HG03439 (cell line): ENCODE measurements at regions not wholly inside any gene's neighbourhood (a gene's known extent, or its start where the extent isn't known, plus 50 kb on each side); places are given as distances from the start of the nearest gene placed in this dataset.

Experiments
- ATAC-seq: cut with Tn5 transposase; IDR thresholded peaks from one replicate; pipeline ENCODE4 v1.9.1; 2021; ENCODE audit warnings: mild to moderate bottlenecking, moderate library complexity; ENCODE audit not compliant: unreplicated experiment

DNA sequence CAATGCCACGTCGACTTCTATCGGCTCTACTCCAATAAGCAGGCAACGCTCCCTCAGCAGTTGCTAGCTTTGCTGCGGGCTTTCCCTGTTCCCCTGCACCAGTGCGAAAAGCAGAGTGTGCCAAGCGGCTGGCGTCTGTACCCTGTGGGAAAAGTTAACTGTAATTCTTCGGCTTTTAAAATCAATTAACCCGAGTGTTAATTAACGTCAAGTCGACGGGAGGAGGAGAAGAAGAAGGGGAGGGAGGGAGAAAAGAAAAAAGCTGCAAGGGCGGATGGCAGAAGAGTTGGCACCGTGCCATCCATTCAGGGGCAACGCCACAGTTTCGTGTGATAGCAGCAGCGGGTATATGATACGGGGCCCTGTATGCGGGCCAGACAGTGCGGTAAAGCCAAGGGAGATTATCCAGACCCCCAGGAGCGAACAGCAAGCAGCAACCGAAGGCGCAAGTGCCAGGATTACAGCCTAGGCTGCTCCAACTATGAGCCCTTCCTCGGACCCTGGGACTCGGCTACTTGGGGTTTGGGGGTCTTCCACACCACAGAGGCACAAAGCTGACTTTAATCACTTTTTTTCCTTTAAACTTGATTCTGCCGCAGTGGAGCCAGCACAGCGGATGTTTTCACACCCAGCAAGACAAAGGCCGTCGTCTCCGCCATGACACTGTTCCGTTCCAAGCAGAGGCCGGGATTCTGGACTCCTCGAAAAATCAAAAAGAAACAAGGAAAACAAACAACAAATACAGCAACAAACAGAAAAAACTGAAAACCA lies 253.8 kb upstream of the PMFBP1 start:
- ATAC-seq = no peak

DNA sequence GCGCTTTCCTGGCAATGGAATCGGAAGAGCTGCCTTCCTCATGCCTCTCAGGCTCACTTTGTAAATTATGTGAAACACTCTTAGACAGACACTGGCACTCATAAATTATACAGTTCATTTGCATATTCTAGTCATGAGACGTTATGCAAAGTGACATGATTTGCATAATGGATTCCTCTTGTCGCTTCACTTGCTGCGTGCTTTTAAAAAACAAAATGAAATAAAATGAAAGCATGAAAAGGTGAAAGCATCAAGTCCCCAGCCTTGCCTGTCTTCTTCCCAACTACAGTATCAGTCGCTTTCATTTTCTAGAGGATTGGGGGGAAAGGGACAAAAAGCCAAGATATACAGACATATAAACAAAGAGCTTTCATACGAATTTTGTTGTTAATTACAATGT lies 252.8 kb upstream of the PMFBP1 start:
- ATAC-seq = no peak

DNA sequence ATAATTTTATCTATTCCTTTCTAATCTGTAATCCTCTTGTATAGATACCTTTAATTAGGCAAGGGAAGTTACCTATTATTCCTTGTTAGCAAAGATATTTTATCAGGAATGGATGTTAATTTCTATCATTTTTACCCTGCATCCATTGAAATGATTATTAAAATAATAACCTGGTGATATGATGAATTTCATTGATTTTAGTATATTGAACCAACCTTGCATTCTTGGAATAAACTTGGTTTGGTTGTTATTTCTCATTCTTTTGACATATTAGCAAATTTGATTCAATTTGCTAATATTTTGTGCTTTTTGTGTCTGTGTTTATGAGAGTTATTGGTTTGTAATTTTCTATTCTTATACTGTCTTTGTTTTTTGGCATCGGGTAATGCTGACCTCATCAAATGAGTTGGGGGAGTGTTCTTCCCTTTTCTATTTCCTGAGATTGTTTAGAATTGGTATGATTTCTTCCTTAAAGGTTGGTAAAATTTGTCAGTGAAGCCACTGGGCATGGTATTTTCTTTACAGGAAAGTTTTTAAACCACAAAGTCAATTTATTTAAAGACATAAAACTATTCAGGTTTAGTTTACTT lies 250.4 kb upstream of the PMFBP1 start:
- no peak for ATAC-seq

DNA sequence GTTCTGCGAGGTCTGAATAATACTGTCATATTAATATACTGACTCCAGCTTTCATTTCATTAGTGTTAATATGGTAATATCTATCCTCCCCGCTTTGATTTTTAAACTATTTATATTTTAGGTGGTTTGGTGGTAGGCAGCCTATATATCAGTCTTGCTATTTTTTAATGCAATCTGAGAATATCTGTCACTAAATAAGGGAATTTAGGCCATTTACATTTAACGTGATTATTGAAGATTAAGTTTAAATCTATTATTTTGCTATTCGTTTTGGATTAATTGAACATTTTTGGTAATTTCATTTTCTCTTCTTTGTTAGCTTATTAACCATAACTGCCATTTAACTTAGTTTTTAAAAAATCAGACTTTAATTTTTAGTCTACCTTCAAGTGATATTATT lies 247.7 kb upstream of the PMFBP1 start:
- no peak for ATAC-seq

DNA sequence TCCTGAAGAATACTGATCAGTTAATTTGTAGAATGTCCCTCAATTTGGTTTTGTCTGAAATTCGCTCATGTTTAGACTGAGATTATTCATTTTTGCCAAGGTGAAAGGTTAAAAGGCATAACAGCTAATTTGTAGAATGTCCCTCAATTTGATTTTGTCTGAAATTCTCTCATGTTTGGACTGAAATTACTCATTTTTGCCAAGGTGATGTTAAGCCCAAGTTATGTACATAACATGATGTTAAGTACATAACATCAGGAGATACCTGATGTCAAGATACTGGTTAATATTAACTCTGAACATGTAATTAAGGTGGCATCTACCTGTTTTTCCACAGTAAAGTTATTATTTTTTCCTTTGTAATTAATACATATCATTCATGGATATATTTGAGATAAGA lies 243.4 kb upstream of the PMFBP1 start:
- ATAC-seq = no peak

DNA sequence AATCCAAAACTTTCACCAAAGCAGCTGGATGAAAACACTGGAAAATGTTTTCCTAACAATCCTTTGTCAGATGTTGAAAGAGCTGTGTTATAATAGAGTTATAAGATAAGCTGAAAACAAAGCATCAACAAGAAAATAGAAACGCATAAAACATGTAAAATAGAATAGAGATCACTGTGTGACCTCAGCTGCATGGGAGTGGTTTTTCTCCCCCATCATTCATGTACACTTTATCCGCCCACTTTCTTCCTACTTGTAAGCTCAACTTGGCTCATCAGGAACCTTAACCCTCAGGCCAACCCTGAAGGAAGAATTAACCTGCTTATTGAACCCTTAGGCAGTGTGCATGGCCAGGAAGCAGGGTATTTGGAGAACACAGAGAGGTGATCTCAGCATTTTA lies 238.5 kb upstream of the PMFBP1 start:
- ATAC-seq = no peak

DNA sequence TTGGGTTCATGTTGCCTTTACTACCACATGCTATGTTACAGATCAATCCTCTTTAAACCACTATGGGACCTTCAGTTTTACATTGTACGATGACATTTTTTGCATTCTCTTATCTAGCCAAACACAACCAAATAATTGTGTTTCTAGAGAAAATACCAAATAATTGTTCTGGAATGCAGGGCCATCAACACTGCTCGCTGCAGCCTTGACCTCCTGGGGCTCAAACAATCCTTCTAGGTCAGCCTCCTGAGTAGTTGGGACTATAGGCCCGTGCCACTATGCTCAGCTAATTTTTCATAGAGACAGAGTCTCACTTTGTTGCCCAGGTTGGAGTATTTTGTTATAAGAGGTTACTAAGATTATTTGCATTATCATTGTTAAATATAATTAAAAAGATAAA lies 237.5 kb upstream of the PMFBP1 start:
- no peak for ATAC-seq

DNA sequence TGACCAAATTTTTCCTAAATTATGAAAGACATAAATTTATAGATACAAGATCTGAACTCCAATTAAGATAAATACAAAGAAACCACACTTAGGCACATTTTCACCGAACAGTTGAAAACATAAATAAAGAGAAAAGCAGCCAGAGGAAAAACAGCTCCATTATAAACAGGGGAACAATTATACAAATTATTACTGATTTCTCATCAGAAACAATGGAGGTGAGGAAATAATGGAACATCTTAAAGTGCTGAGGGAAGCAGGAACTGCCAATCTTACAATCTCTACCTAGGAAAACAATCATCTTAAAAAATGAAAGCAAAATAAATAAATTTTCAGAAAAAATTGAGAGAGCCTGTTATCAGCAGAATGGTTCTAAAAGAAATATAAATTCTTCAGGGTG lies 234.4 kb upstream of the PMFBP1 start:
- ATAC-seq = no peak

DNA sequence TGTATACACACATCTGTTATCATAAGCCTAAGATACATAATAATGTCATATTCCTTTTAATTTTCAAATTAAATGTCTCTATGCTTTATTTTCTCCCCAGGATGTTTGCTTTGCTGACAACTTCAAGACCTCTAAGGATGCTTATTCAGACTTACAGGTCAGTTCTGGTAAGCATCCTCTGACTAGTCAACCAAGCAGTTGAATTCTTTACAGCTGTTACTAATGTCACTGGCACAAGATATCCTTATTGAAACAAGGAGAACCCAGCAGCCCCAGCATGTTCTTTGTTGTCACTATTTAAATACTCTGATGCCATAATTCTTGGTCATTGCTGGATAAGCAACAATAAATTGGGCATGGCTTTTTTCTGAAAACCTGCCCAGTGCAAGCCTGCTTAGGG lies 232.3 kb upstream of the PMFBP1 start:
- no peak for ATAC-seq

DNA sequence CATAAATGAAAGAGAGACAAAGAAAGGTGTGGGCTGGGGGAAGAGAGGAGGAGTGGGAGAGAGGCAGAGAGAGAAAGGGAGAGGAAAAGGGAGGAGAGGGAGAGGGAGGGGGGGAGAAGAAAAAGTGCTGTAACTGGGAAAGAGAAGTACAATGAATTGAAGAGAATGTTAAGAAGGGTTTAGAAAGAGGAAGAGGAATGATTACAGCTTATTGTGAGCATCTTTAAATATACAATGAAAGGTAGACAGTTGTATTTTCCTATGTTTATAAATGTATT lies 229.1 kb upstream of the PMFBP1 start:
- ATAC-seq = no peak

DNA sequence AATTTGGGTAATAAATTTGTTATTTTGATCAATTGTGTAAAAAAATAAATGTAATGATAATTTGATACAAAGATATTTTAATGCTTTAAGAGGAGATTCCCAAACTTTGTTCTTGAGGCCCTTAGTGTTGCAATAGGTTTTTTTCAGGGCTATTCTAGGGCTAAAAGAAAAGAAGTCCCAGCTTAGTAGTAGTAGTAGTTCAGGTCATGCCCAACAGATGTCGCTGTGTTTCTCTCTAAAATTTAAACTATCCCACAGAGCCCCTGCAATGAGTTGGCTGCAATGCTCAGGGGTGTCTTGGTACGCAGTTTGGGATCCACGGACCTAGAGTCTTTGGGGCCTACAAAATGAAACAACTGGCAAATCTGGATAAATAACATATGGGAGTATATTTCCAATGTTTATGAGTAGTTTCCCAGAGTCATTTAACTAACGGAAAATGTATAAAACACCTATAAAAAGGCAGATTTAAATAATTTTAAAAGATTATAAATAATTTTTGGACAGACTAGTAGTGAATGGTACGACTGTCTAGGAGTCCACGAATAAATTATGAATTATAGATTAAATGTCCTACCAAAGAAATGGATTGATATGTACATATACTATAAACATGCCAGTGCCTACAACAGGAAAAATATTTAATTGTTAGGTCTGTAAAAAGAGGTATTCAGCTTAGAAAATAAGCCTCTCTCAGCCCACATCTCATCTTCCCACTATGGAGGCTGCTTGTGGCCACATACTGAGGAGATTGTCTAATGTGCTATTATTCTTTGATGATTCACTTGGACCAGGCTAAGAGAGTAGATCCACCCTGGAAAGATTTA lies 228.5 kb upstream of the PMFBP1 start:
- no peak for ATAC-seq

DNA sequence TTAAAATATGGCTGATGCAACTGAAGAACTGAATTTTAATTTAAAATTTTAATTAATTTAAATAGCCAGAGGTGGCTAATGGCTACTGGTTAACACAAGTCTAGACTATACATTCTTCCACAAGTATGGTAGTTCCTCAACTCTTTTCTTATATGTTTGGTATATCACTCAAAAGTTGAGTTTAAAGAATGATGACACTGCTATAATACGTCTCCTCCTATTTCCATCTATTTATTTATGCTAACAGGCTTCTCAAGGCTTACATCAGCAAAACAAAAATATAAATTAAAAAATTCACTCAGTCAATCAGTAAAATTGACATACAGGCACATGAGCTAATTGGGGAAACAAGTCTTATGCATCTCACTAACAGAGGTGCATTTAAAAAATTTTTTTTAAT lies 227.9 kb upstream of the PMFBP1 start:
- no peak for ATAC-seq

DNA sequence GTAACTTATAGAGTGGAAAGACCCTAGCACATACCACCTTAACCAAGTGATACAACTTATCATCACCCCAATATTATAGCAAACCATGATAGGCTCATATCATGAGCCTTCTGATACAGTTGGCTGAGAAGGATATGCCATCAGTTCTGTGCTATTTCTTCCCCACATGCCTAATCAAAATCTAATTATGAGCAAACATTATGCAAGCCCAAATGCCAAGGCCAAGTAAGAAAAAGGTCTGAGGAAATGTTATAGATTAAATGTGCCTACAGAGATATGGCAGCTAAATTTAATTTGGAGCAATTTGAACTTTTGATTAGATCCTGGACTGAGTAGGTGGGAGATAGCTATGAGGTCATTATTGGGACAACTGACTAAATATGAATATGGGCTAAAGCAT lies 225.9 kb upstream of the PMFBP1 start:
- ATAC-seq = no peak

DNA sequence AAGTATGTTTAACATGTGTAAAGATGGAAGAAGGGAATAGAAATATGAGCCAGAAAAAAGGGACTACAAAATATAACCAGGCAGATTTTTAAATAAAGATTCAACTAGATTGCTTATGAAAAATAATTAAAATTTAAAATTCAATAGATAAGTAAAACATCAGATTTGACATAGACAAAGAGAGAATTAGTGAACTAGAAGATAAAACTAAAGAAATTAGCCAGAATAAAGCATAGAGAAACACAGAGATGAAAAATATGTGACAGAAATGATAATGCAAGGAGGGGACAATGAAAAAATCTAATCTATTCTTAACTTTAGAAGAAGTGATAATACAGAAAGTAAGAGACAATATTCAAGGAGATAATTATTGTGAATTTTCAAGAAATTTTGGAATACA lies 222.6 kb upstream of the PMFBP1 start:
- no peak for ATAC-seq

DNA sequence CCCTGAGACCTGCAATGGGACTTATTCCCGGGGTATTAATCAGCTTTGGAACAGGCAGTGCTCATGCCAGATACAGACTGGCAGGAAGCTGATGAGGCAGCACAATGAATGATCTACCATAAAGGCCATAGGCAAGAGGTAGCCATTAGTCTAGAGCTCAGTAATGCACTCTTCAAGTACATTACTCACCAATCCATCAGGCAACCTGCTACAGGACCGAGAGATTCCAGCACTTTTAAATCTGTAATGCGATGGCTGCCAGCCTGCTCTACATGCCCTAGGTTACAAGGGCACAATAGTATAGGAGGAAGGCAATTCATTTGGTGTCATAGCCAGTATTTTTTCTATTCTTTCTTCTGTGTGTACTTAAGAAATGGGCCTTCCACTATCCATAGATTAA lies 217.8 kb upstream of the PMFBP1 start:
- no peak for ATAC-seq

DNA sequence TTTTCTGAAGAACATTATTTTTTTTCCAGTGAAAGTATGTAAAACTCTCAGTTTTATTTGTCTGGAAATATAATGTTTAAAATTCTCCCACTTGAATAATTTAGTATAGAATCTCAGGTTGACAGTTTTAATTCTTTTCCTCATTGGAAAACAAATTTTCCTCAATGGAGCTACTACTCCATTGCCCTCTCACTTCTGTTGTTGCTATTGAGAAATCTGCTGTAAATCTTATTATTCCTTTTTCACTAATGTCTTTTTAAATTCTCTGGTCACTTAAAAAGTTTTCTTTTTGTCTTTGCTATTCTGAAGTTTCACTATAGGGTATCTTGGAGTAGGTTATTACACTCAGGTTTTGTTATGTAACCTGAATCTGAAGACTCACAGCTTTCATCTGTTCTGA lies 216.1 kb upstream of the PMFBP1 start:
- ATAC-seq = no peak

DNA sequence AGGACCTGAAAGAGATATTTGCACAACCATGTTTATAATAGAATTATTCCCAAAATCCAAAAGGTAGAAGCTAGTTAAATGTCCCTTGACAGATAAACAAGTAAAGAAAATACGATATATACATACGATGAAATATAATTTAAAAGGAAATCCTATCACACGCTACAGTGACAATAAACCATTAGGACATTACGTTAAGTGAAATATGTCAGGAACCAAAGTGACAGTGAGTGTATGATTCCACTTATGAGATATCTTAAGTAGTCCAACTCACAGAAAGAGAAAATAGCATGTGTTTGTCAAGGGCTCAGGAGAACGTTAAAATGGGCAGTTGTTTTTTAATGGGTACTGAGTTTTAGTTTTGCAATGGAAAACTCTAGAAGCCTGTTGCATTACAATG lies 212.7 kb upstream of the PMFBP1 start:
- ATAC-seq = no peak

DNA sequence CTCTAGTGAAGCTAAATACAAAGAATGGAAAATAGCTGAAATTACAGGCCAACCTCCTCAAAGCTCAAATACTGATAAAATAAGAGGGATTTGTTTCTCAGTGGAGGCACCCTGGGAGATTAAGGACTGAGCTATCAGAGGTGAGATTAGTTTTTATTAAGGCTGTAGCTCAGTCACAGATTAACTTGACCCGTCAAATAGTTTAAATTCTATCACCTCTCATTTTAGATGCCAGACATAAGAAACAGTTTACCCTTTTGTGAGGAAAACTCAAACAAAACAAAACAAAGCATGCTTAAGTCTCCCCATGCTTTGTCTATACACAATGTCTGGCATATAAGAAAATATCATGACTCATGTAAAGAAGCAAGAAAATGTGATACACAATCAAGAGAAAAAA lies 208.3 kb upstream of the PMFBP1 start:
- ATAC-seq = no peak

DNA sequence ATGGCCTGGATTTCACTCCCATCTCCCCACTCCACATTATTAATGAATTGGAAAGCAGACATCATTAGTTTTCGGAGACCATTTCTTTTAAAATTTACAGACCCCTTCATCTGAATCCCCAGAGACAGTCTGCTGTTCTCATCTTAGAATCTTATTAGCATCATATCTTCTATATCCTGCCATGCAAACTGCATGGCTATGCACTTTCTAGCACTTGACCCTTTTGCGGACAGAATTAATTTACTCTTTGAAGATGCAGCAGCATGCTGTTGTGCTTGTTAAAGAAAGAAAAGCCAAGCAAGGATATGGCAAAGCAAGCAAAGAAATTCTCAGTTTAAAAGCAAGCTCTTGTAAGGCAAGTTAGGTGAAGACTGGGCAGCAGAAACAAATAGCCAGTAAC lies 201.2 kb upstream of the PMFBP1 start:
- no peak for ATAC-seq

DNA sequence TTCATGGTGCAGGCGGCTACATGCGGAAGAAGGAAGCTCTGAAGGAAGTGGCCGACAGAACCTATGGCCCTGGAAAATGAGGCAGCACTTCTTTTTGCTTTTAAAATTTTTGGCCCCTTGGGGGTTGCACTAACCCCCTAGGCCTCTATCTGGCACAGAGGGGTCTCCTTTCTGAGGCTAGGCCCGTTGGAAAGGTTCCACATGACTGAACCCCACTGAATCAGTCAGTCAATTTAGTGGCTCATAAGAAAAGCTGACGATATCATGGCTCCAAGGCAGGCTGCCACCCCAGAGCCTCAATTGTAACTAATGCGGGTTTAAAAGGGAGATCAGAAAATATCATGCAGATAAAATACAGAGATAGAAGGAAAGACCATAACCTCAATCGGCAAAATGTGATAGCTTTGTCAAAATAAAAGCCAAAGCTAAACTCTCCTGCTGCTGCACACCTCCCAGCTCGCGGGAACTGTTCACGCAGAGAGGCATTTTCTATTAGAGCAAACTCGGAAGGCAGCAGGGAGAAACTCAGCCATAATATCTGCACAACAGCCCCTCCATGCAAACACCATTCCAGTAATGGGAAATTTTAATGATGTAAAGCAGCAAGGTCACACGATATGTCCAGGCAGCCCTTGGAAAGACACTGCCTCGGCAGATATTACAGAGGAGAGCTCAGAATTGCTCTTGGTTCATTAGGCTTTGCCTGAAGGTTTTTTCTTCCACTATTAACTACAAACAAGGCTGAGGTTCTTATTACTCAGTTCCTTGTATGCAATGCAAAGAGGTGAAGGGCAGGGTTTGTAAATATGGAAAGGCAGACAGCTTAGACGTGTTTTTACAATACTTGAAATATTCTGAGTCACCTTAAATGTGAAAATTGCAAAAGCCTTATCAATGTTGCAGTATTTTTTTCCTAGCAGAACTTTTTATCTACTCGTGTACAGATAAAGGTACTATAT lies 200.4 kb upstream of the PMFBP1 start:
- ATAC-seq = no peak
